GM21528 (cell line): ENCODE measurements at regions not wholly inside any gene's neighbourhood (a gene's known extent, or its start where the extent isn't known, plus 50 kb on each side); places are given as distances from the start of the nearest gene placed in this dataset.
"Not testable (repeated sequence)": the region's sequence is repeated elsewhere in the genome, so short reads cannot be mapped to it uniquely, and the experiment has no call there.

Experiments used
- ATAC-seq: cut with Tn5 transposase; IDR thresholded peaks from one replicate; pipeline ENCODE4 v1.9.1; 2021; ENCODE audit warnings: mild to moderate bottlenecking, moderate library complexity; ENCODE audit not compliant: unreplicated experiment, low FRiP score

- no peak for ATAC-seq
These were observed 1994.3 kb downstream of the MRPL39 start for GRCh38 chr21:23613014-23613413.

- no peak for ATAC-seq
These were observed 1995.1 kb downstream of the MRPL39 start for GRCh38 chr21:23612210-23612609.

DNA sequence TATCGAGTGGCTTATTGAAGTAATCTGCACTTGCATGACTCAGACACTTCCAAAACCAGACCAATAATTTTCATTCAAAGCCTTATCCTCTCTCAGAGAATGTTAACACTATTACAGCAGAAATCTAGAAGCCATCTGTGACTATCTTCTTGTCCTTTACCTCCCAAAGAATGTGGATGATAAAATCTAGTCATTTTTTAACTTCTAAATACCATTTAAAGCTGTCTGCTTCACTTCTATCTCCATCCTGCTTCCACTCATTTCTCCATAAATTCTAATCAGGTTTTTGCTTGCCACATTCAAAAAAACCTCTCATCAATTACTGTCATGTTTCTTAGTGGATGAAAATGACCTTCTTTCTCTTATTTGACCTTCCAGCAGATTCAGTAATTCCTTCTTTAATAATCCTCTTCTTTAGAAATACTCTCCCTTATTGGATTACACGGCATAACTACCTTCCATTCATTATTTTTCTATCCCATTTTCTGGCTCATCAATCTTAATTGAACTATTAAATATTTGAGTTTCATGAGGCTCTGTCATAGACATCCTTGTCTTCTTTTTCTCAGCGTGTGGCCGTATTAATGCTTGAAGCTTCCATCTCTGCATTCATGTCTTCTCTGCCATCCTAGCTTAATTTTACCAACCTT is 1999.4 kb downstream of the MRPL39 start:
- no peak for ATAC-seq

DNA sequence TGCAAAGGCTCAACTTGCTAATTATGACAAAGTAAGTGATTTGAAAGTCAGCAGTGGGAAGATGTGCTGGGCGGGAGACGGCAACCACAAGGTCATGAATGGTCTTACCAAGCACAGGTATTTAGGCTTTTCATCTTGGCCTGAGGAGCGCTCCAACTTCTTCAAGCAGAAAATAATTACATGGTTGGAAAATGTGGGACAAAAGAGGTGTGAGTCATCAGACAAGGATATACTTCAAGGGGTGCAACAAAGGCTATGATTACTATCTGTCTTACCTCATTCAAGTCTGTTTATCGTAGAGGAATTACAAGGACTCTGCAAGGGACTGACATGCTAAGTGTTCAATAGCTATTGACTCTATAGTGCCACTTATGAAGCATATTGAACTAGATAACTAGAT is 2005.7 kb downstream of the MRPL39 start:
- no peak for ATAC-seq

GRCh38 chr21:23593582-23593981 is 2013.7 kb downstream of the MRPL39 start:
- no peak for ATAC-seq

- ATAC-seq, result no peak
These were observed 2021.9 kb downstream of the MRPL39 start for GRCh38 chr21:23585419-23585818.

GRCh38 chr21:23579573-23579972 is 2027.7 kb downstream of the MRPL39 start:
- ATAC-seq, result no peak

GRCh38 chr21:23578027-23578426 is 2029.3 kb downstream of the MRPL39 start:
- ATAC-seq, result no peak

GRCh38 chr21:23574932-23575331 is 2032.3 kb downstream of the MRPL39 start:
- ATAC-seq, result no peak

DNA sequence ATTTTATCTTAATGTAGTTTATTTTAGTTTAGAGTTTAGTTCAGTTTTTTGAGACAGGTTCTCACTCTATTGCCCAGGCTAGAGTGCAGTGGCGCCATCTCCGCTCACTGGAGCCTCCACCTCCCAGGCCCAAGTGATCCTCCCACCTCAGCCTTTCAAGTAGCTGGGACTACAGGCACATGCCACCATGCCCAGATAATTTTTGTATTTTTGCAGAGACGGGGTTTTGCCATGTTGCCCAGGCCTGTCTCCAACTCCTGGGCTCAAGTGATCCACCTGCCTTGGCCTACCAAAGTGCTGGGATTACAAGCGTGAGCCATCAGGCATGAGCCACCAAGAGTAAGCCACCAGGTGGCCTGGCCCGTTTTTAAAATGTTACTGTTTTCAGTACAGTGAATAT is 2058.4 kb downstream of the MRPL39 start:
- not testable (repeated sequence) for ATAC-seq

- no peak for ATAC-seq
These were observed 2063.9 kb downstream of the MRPL39 start for GRCh38 chr21:23543333-23543732.

DNA sequence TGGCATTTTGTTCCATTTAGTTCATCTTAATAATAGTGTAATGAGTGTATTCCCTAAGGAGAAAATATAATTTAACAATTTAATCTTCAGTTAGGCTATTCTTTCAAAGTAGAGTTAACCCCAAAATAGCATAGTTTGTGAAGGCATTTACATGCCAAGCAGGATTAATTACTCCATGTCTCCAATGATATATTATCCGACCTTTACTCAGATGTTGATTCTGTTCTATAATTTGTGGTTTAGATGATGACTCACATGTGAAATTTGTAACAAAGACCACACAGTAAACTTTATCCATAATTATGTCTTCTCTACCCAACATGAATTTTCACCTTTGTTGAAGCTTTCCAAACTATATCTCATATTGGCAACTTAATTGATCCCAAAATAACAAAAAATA is 2065.2 kb downstream of the MRPL39 start:
- ATAC-seq, result no peak

GRCh38 chr21:23541571-23541970 is 2065.7 kb downstream of the MRPL39 start:
- no peak for ATAC-seq

DNA sequence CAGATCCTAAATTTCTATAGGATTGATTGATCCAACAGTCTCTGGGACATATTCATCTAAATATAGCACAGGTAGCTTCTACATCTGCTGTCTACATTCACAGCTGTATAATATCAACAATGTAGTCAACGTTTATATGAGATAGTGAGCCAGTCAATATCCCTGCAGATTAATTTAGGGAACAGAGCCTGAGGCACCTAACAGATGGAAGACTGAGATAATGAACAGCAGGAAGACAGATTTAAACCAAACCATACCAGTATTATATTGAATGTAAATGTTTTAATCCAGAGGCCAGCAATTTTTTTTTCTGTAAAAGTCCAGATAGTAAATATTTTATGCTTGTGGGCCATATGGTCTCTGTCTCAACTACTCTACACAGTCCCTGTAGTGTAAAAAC is 2072.4 kb downstream of the MRPL39 start:
- ATAC-seq, result no peak

DNA sequence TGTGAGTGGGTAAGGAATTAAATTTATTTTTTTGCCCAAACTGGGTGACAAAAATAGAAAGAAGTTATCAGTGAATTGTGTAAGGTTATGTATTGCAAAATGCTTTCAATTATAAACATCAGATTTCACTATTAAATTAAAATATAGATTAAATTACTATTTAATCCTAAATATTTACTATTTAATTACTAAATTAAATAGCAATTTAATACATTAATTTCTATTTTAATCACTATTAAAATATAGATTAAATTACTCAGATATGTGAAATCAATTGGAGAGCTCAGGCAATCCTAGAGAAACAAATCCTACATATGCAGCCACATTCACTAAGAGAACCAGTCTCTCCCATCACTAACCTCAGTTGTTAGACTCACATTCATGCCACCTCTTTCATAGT is 2075.8 kb downstream of the MRPL39 start:
- no peak for ATAC-seq

GRCh38 chr21:23524685-23525084 is 2082.6 kb downstream of the MRPL39 start:
- ATAC-seq, result no peak

- ATAC-seq, result no peak
These were observed 2084.5 kb downstream of the MRPL39 start for GRCh38 chr21:23522751-23523150.

DNA sequence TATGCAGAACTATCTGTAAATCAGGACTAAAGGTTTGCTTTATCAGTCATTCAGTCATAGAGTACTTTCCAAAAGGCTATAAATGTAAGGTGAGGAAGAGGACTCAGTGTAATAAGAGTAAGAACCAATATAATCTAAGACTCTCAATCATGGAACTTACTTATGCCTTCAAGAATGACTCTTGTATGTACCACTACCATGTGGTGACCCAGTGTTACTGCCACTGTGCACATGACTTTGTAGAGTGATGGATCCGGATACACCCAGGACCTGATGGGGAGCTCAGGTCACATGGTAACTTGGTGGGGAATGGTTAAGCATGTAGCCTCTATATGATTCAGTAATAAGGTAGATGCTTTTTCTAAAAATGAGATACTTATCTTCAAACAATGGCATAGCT is 2099.8 kb downstream of the MRPL39 start:
- no peak for ATAC-seq

GRCh38 chr21:23496729-23497128 is 2110.6 kb downstream of the MRPL39 start:
- ATAC-seq, result no peak

DNA sequence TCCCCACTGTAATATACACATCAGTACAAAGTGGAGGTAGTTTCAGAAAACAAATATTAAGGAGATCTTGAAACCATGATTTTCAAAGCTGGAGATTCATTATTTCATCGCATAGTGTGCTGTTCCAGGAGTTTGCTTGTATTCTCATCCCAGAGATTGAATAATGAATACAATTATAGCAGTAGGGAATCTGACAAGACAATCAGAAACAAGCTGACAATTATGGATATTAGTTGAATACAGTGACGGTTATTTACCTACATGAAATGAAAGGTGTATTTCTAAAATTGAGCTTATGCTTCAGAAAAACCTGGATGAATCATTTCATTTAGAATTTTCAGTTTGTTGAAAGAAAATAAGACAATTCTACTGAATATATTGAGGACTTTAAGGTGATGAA is 2119.0 kb downstream of the MRPL39 start:
- no peak for ATAC-seq

- ATAC-seq, result no peak
These were observed 2126.6 kb downstream of the MRPL39 start for GRCh38 chr21:23480591-23481270.

DNA sequence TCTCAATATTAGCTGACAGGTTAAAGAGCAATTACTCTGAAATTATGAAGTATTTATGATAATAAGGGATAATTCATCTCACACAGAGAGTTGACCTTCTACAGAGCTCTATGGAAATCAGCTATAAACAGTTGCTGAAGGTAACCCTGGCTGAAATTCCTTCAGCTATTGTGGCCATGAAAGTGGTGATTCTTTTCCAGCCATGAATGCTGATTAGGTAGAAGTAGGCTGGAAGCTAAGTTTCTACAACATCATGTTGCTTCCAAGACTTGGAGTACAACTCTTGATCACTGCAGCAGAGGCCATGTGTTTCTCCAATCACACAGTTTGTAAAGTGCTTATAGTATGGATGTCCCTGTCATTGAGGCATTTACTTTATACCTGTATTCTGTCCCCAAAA is 2128.9 kb downstream of the MRPL39 start:
- ATAC-seq, result no peak
